Retina (tissue), 1 donor: ENCODE measurements at regions not wholly inside any gene's neighbourhood (a gene's known extent, or its start where the extent isn't known, plus 50 kb on each side); places are given as distances from the start of the nearest gene placed in this dataset.

ENCODE experiments used
- DNase-seq: peaks from one replicate; pipeline ENCODE4 v3.0.0-alpha.2; 2016

DNA sequence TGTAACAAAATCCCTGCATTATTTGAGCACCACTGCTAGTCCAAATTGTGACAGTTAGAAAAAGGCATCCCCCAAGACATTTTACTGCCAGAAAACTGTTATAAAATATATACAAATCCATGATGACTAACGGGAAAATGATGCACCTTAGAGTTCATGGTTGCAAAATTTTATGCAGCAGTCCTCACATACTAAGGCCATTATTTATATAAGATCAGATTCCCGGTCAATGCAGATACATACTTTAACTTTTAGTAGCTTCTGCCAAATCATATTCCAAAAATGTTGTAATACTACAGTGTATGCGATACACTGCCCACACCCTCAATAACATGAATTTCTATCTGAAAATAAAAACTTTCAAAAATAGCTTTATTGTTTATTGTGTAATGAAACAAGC is 239.9 kb upstream of the ZNF32 start:
- DNase-seq: no peak

DNA sequence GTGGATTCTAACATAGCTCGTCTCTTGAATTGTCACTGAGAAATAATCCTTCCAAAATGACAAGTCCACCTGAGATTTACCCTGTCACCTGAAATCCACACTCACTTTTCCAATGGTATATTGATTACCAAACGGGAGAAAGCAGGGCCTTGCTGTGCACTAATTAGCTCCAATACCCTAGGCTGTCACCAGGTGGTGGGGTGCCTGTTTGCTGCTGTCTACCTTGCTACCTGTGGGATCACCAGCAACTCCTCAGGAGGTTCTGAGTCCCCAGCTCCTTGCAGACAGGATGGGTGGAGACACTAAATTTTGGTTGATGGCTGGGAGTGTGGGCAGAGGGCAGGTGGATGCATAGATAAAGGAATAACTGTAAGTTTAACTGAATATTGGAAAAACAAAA is 237.2 kb upstream of the ZNF32 start:
- DNase-seq: no peak

DNA sequence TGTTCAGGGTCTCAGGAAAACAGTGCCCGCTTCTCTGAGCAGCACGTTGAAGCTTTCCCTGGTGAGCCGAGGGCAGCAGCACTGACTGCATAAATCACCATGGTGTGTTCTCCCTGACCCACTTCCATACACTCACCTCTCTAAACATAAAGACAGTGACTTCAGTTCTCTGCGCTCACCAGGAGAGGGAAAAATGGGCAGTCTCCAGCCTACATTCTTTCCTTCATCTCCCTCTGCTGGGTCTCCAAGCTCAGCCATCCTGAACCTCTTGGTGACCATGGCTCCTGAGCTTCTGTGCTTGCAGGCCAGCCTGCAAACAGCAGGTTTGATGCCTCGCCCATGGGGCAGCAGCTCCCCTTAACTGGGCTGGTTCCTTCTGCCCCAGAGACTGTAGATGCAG is 236.6 kb upstream of the ZNF32 start:
- no peak for DNase-seq

DNA sequence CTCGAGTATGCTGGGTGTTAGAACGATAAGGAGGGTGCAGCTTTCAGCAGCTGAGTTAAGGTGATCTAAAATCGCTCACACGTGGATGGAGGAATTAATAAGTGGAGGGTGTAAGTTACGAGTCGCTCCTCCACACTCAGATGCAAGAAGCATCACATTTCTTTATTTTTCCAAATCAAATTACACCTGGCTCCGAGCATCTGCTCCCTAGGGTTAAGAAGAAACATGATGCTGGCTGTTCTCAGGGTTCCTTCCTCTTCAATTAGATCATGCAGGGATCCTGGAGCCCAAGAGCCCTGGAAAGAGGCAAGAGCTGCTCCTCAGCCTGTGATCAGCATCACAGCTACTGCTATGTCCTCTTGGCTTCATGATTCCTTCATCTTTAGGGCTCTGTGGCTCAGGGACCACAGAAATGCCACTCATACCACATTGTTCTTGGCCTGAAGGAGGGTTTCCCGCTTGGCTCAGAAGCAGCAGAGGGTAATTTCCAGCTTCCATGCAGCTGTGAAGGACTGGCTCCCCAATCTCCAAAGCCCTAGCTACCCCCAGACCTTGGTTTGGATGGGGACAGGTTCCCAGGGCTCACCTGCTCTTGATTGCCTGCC is 235.9 kb upstream of the ZNF32 start:
- DNase-seq: no peak

DNA sequence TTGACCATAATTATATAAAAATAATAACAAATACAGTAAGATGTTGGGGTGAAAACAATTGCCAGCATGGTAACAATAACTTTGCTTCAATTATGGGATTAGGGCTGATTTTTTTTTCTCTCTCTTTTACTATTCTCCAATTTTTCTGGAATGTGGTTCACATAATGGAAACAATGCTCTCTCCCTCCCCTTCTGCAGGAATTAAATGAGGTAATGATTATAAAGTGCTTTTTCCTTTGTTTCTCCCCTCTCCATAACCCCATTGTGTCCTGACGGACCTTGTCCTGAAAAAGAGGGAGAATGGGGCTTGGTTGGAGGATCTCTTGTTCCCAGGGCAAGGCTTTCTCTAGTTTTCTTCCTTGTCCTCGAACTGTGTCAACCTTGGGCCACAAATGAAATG is 234.0 kb upstream of the ZNF32 start:
- DNase-seq: no peak

DNA sequence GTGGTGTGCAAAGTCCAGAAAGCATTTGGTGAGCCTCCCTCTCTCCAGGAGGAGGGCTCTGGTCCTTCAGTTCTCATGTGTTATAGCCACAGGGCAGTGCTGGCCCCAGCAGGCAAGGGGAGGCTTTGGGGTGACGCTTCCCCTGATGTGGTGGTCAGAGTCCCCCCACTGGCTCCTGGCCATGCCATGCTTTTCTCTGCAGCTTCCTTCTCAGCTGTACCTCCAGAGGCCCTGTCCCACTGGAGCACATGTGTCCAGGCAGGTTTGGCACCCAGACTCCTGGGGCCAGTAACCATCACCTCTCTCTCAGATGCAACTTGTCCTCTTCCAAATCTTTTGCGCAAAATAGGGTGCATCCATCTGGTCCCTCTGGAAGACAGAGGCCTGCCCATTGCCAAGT is 233.0 kb upstream of the ZNF32 start:
- no peak for DNase-seq

DNA sequence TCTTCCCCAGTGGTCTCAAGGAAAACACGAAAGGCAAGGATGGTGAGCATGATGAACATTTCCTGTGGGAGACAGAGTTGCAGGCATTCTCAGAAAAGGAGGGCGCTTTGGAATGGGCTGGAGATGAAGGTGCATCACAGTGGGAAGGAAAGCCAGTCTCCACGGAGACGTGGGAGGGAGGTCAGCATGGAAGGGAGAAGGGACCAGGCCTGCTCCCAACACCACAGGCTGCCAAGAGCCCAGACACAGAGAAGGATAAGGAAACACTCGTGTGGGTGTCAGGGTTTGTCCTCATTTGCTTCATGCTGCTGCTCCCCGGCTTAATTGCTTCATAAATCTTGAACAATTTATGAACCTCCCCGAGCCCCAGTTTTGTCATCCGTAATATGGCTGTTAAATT is 231.5 kb upstream of the ZNF32 start:
- no peak for DNase-seq

DNA sequence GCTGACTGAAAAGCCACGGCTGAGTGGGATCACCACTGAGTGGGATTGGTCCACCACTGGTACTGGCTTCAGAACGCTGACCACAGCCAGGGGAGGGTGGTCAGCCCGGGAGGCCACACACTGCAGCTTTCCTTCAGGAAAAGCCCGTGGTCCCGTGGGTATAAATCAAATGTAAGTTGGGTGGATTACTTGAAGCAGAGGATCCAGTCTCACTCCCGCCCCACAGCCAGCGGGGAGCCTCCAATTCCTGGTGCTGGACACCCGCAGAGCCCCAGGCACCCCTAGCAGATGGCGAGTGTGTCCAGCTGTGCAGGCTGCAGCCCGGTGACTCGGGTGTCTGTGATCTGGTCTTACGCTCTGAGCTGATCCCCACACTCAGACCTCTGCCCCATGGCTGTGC is 231.1 kb upstream of the ZNF32 start:
- DNase-seq: no peak

DNA sequence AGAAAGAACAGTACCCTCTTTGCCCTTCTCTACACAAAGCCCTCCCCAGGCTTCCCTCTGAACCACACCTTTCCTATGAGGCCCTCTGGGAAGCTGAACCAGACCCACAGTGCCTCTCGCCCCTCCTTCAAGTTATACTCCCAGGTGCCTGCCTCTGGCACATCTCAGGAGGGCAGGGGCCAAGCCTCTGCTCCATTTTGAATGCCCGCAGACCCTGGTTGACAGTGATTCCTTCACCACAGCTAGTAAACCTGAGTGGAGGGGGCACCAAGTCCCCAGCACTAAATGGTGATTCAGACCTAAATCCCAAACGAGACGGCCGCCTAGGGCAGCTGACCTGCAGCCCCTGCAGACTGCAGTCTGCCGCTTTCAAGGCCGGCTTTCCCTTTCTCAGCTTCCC is 230.5 kb upstream of the ZNF32 start:
- no peak for DNase-seq

DNA sequence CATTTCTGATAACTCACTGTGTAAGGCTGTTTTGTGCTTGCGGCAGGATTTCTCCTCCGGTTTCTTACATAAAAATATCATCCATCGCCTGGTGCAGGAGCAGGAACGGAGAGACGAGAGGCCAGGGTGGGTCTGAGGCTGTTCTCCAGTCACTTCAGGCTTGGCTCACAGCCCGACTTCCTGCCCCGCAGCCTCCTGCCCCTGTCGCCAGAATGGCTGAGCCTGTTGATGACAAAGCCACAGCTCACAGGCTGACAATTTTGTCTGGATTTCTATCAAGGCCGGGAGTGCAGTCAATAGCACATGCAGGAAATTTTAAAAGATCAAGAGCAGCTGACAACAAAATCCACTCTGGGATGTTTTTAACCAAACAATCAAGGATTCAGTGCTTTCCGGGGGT is 229.7 kb upstream of the ZNF32 start:
- no peak for DNase-seq

DNA sequence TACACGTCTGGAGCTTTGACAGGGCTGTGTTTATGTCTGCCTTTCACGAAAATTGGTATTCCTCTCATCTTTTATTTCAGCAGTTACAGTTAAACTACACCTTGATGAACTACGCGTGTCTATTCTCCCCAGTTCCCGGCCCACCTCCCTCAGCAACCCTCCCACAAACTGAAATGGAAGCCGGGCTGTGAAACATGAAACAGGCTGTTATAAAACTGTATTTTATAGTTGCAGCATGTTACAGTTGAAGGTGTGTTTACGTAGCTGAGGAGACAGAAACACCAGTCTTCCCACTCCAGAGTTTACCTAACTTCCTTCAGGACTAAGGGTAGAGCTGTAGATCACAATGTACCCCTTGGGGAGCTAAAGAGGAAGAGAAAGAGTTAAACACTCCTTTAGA is 228.3 kb upstream of the ZNF32 start:
- DNase-seq: no peak

DNA sequence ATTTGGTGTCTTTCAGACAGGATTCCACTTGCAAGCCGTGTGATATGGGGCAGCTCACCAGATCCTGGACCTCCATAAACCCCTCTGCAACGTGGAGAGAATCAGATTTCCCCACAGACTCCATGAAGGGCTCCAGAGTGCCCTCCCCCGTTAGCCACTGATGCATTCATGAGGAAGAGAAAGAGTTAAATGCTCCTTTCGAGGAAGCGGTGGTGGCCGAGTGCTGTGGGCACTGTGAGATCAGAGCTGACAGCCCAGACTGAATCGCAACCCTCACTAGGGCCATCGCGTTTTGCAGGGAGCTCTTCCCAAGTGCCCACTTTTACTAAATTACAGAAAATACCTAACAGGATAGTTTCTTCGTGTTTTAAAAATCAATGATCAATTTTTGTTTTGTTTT is 226.3 kb upstream of the ZNF32 start:
- peak; percentile 43 for DNase-seq

DNA sequence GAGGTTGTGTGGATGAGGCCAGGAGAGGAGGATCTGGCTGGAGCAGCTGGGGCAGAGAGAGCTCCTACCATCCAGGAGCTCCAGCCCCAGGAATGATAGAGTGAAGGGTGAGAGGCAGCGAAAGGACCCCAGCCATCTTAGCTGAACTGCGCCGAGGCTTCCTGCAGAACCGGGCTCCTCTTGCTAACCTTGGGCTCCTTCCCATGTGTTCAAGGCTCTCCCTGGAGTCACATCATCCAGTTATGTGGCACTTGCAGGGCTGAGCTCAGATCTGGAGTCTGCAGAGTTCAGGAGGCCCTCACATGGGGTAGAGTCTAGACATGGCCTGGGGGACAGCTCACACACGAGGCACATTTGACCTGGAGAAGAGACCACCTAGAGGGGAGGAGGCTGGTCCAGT is 225.0 kb upstream of the ZNF32 start:
- no peak for DNase-seq

DNA sequence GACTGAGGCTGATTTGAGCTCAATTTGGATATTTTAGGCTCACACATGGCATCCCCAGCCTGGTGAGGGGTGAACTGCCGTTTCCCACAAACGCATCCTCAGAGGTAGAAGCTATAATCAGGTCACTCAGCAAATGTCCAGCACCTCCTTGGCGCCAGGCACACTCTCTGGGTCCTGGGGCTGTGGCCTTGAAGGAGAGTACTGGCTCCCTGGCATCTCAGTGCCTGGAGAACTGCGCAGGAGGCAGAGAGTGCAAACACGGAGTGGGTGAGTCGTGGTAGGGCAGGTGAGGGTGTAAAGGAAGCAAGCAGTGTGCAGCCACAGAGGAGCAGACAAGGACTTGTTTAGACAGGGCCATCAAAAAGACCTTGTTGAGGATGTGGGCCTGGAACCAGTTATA is 224.0 kb upstream of the ZNF32 start:
- no peak for DNase-seq

DNA sequence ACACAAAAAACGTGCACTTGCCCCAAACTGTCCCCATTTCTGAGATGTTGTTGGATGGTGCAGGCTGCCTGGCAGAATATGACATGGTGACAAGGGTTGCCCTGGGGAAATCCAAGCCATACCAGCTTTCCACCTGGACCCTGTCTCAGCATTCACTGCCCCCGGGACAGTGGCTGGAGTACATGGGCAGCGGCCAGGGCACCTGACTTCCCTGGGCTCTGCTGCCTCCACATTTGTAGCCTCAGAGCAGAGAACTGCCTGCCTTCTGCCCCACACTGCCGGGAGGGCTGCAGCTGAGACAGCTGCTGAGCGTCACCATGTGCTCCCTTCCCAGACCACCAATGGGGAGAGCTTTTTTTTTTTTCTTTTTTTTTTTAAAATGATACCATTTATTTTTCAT is 222.9 kb upstream of the ZNF32 start:
- no peak for DNase-seq

DNA sequence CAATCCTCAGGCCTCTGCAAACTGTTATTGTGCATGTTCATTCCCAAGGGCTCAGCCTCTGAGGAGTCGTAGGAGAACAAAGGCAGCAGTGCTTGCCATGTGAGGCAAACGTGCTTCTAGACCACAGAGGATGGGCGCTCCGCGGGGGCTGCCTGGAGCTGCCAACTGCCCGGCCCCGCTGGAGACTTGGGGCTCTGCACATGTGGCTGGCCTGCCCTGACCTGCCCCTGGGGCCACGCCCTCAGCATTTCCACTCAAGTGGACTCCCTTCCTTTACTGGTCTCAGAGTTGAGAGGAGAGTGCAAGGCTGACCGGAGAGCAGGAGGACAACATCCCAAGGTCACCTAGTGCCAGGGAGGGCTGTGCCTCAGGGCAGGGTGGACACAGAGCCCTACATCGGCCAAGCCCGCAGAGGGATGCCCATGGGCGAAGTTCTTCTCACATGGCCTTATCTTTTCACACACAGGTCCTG is 222.3 kb upstream of the ZNF32 start:
- DNase-seq: peak; percentile 71

DNA sequence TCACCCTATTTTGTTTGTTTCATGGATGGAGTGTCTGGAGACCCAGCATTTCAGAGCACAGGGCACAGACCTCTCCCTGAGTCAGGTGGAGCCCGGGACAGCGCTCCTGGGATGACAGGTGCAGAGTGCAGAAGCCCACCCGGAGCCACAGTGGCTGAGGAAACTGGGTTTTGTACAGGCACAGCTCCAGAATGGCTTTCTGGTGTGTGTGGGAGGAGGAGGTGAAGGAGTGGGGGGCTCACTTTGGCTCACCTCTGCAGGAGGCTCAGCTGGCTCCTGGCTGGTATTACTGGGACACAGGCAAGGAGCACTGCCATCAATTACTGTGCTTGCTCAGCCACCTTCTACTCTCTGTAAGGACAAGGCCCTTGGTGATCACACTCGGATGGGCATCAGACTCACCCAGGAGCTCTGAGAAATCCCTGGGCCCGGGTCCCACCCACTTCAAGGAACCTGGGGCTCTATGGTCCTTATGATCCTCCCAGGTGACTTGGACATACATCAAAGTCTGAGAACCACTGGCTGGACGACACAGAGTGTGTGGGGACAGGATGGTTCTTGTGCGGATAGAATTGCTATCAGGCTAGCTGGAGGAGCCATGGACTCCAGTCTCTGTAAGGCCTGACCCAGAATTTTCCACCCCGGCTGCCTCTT is 221.1 kb upstream of the ZNF32 start:
- DNase-seq: no peak

DNA sequence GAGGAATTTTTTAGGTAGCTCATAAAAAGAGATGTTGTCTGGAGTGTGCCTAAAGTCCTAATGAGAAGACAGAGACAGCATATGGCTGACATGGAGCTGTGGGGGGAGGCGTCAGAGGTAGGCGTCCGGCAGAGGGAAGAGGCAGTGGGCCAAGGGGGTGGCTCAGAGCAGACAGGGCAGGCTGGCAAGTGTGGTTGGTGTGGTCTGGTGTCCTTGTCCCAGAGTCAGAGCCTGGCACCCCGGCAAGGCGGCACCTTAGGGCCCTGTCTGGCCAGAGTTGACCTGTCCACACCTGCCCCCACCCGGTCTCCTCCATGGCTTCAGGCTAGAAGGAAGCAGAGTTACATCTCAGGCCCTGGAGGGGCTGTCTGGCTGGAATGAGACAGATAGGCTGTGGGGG is 220.3 kb upstream of the ZNF32 start:
- DNase-seq: no peak

DNA sequence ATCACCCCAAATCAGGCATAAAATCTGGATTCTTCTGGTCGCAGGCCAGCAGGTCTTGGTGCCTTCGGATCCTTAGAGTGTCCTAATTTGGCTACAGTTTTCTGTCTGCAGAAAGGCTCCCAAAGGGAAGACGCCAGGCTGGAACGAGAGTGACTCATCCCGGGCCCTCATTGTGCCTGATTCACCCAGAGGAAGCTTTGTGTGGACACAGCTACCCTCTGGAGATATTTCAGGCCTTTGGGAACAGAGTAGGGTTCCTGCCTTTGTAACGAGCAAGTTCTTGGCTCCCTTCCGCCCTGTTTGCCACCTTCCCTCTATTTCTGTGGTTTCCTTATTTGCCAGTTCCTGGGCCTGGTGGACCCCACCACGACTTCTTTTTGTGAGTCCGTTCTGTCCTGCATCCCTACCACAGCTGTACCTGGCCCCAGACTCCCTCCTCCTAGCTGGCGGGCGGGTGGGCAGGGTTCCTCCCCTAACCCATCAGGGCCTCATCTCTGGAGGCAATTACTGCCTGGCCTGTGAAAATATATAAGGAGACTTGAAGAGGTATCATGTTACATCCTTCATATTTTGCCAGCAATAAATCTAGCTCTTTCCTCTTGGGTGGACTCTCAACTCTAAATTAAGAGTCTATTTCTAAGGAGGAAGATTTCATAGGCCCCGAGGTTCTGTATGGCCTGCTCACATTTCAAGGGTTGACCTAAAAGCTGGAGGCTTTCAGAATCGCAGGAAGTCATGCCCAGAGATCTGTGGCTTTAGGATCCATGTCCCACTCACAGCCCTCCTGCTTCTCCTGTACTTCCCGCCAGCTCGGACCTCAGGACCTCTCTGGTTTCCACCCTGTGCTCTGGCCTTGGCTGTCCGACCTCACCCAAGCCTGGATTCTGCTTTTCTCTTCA is 219.2 kb upstream of the ZNF32 start:
- DNase-seq: no peak

DNA sequence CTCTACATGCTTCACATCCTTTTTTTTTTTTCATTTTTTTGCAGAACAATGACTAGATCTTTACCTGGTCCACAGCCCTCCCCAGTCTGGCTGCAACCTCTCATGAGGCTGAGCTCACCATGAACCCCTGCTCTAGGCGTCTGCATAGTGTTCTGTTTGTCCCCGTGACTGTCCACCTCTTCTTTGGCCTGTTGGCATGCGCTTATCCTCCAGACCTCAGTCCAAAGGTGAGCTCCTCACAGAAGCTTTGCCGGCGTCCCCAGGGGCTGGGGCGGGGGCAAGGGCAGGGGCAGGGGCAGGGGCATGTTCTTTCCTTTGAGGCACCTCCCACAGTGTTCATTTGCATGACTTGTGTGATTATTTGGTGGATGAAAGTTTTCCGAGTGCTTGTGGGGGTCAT is 218.4 kb upstream of the ZNF32 start:
- no peak for DNase-seq

DNA sequence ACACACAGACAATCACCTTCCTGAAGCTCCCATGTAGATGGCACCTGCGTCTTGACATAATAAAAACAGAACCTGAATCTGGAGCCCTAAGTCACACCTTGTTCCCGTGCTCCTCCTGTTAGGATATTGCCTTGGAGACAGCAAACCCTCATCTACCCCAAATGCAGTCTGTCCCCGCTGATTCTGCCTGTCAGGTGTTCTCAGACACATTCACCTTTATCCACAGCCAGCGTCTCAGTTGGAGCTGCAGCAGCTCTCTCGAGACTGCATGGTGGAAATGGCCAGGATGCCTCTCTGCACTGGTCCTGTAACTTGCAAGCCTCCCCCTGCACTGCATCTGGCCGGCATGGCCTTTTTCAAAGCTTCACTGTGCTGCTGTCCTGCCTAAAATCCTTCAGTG is 218.0 kb upstream of the ZNF32 start:
- no peak for DNase-seq

DNA sequence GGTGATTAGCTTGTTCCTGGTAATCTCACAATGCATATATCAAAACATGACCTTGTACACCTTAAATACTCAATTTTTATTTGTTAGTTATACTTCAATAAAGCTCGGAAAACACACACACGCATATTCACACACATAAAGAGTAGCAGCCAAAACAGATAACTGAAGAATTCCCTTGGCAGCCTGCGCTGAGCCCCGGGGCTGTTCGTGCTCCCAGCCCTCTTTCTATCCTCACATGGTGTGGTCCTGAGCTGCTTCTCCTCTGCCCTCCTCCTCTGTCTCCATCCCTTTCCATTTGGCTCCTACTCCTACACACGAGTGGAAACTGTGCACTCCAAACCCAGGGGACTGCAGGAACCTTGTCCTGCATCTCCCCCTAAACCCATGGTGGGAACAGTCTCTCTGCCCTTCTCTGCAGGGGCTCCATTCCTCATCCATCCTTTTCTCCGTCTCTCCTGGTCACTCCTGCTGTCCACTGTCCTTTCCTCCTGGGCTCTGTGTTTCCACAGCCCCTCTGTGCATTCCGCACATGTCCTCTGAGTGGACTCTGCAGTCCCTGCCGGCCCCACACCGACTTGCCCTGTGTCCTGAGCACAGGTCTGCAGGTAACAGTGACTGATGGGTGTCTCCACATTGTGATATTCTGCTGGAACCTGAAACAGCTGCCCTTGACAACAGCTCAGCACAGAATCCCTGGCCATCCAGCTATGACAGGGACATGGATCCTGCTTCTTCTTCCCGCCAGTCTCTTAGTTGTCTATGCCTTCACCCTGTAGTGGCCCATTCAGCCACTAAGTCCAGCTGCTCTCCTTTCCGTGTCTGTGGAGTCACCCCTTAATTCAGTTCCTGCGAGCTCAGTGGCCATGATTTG is 216.8 kb upstream of the ZNF32 start:
- no peak for DNase-seq

DNA sequence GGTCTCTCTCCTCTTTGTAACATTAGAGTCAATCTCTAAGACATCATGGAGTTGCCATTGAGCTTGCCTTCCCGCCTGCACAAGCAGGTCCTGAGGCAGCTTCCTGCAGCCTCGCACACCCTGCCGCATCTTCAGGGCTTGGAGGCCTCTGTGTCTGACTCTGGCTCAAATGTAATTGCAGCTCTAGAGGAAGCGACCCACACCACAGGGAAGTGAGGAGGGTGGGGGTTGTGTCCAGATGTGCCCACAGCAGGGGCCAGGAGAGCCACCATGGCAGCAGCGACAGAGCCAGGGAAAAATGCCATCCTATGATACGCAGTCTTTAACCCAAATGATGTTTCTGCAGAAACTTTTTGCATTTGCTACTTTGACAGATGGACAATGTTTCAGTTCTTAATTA is 216.0 kb upstream of the ZNF32 start:
- no peak for DNase-seq
